GM12878 (cell line): ENCODE measurements at regions not wholly inside any gene's neighbourhood (a gene's known extent, or its start where the extent isn't known, plus 50 kb on each side); places are given as distances from the start of the nearest gene placed in this dataset.

Experiments used
- ATAC-seq: fragments of 200-7000 bp; cut with Tn5 transposase; 3 replicates; pipeline ENCODE4 v1.9.1; 2020; ENCODE audit warnings: mild to moderate bottlenecking, moderate library complexity
- BruUV-seq: library from RNA; stranded (reverse); fragments of 400-500 nt; replicated peaks from 2 replicates; lab custom pipeline; 2021; lab: Mats Ljungman, UMichigan
- CTCF ChIA-PET: fragments of 300-600 bp; sonication (Branson Sonifier 250); formaldehyde crosslinking; extraction: SDS; loops from one replicate; lab custom pipeline; 2021; ENCODE audit warnings: inconsistent platforms; lab: Yijun Ruan, JAX
- POLR2A ChIA-PET: fragments of 350-600 bp; formaldehyde crosslinking; extraction: SDS; loops from one replicate; lab custom pipeline; 2021; ENCODE audit warnings: inconsistent platforms; lab: Charles Lee
- RAD21 ChIA-PET: fragments of 300-600 bp; sonication (Branson Sonifier 250); formaldehyde crosslinking; loops from one replicate; lab custom pipeline; 2023; ENCODE audit warnings: antibody characterized with exemption; ENCODE audit not compliant: unreplicated experiment; lab: Charles Lee
- SMC1A ChIA-PET: fragments of 300-600 bp; sonication (Branson Sonifier 250); formaldehyde crosslinking; loops from one replicate; lab custom pipeline; 2023; ENCODE audit not compliant: unreplicated experiment, uncharacterized antibody; lab: Charles Lee
- DNase-seq: peaks from one replicate; pipeline ENCODE4 v3.0.0-alpha.2; 2011; ENCODE audit warnings: low read depth, low spot score
- FAIRE-seq: peaks from 3 replicates; lab custom pipeline; 2011; peaks lifted over from hg19 to GRCh38; lab: Jason Lieb, UNC
- H2AFZ ChIP-seq: 2 replicates; pipeline ENCODE4 v1.6.0; 2011; ENCODE audit warnings: low read depth, low read length, control low read depth; ENCODE audit not compliant: control insufficient read depth
- H3K27ac ChIP-seq: 2 replicates; pipeline ENCODE4 v1.5.1; 2011; ENCODE audit warnings: control low read depth; ENCODE audit not compliant: control insufficient read depth, insufficient read depth
- H3K27me3 ChIP-seq, 2 experiments: replicated peaks in 1 of 2; 2 replicates each; pipeline versions ENCODE4 v1.6.0 to v1.6.1; 2011; ENCODE audit warnings: low read length in 1 of 2; ENCODE audit not compliant: control insufficient read depth in 2 of 2, insufficient read depth in 2 of 2
- H3K36me3 ChIP-seq, 2 experiments: 2 replicates each; pipeline ENCODE4 v1.5.1; 2011; ENCODE audit warnings: low read length in 1 of 2; ENCODE audit not compliant: control insufficient read depth in 2 of 2, insufficient read depth in 2 of 2
- H3K4me1 ChIP-seq: 2 replicates; pipeline ENCODE4 v1.6.1; 2011; ENCODE audit warnings: mild to moderate bottlenecking, low read length, moderate library complexity, mixed read lengths; ENCODE audit not compliant: control insufficient read depth, insufficient read depth
- H3K4me2 ChIP-seq: 2 replicates; pipeline ENCODE4 v1.6.0; 2011; ENCODE audit warnings: control low read depth; ENCODE audit not compliant: control insufficient read depth, insufficient read depth
- H3K4me3 ChIP-seq: fragments of 200-600 bp; sonication (generic); 2 replicates; pipeline ENCODE4 v1.5.1; 2016
- H3K79me2 ChIP-seq: 2 replicates; pipeline ENCODE4 v1.6.0; 2011; ENCODE audit warnings: low read length; ENCODE audit not compliant: control insufficient read depth, insufficient read depth
- H3K9ac ChIP-seq: 2 replicates; pipeline ENCODE4 v1.8.0; 2011; ENCODE audit warnings: low read length, control low read depth, mixed read lengths; ENCODE audit not compliant: control insufficient read depth, insufficient read depth
- H3K9me3 ChIP-seq: replicated peaks from 3 replicates; pipeline ENCODE4 v1.5.1; 2011; ENCODE audit warnings: mild to moderate bottlenecking, low read length; ENCODE audit not compliant: control insufficient read depth, insufficient read depth
- H4K20me1 ChIP-seq: 2 replicates; pipeline ENCODE4 v1.6.0; 2011; ENCODE audit not compliant: control insufficient read depth, insufficient read depth
- BRCA1 ChIP-seq: IDR thresholded peaks from 2 replicates; pipeline ENCODE4 v1.6.1; 2011; ENCODE audit warnings: low read depth, low read length, improper control_type of control experiment
- CBX5 ChIP-seq: sonication (generic); IDR thresholded peaks from 2 replicates; pipeline ENCODE4 v1.6.1; 2016; ENCODE audit warnings: low read depth, moderate library complexity, mild to moderate bottlenecking, inconsistent platforms
- HCFC1 ChIP-seq: fragments of 150-350 bp; IDR thresholded peaks from 2 replicates; pipeline ENCODE4 v1.6.1; 2014; ENCODE audit warnings: low read length
- HDGF ChIP-seq: fragments of 450-650 bp; IDR thresholded peaks from 2 replicates; pipeline ENCODE4 v1.6.1; 2016; ENCODE audit warnings: antibody characterized with exemption
- NFYB ChIP-seq: IDR thresholded peaks from 2 replicates; pipeline ENCODE4 v1.6.1; 2011; ENCODE audit warnings: low read depth, mild to moderate bottlenecking, low read length, improper control_type of control experiment, moderate library complexity; ENCODE audit not compliant: insufficient read depth
- NR2F1 ChIP-seq: fragments of 450-650 bp; conservative IDR thresholded peaks from 2 replicates; pipeline ENCODE4 v1.6.1; 2017; ENCODE audit warnings: mild to moderate bottlenecking
- POLR2AphosphoS5 ChIP-seq: IDR thresholded peaks from 2 replicates; pipeline ENCODE4 v1.6.1; 2011; ENCODE audit warnings: mild to moderate bottlenecking, low read length, inconsistent platforms
- RB1 ChIP-seq: fragments of 450-650 bp; formaldehyde crosslinking; IDR thresholded peaks from 2 replicates; pipeline ENCODE4 v1.6.1; 2017; ENCODE audit warnings: mild to moderate bottlenecking, borderline replicate concordance
- SPI1 ChIP-seq: IDR thresholded peaks from 2 replicates; pipeline ENCODE4 v1.6.1; 2011; ENCODE audit warnings: low read depth, mild to moderate bottlenecking, low read length, moderate library complexity, borderline replicate concordance; ENCODE audit not compliant: insufficient read depth
- SUPT20H ChIP-seq: IDR thresholded peaks from 2 replicates; pipeline ENCODE4 v1.6.1; 2011; ENCODE audit warnings: low read depth, mild to moderate bottlenecking, low read length, moderate library complexity, borderline replicate concordance; ENCODE audit not compliant: control insufficient read depth
- ZNF207 ChIP-seq: fragments of 450-650 bp; IDR thresholded peaks from 2 replicates; pipeline ENCODE4 v1.6.1; 2014; ENCODE audit warnings: antibody characterized with exemption, mild to moderate bottlenecking, borderline replicate concordance
- WGBS: methylation state at CpG from one replicate; pipeline ENCODE4 v1.1.6; 2016; ENCODE audit warnings: low lambda C conversion rate; ENCODE audit not compliant: insufficient replicate concordance, insufficient coverage; ENCODE audit errors: missing lambda C conversion rate; 5-methylcytosine and 5-hydroxymethylcytosine counted together
- in situ Hi-C: fragments of 300-500 bp; cut with MboI; formaldehyde crosslinking; loops from 9 replicates; pipeline ENCODE4 v1.14.3; 2018; ENCODE audit warnings: mixed read lengths
- intact Hi-C: fragments of 100-400 bp; cut with micrococcal nuclease; formaldehyde crosslinking; loops from one replicate; pipeline ENCODE4 v1.14.2; 2022; ENCODE audit not compliant: unreplicated experiment
- TF ChIP-seq, protein P1 (sequence below): IDR thresholded peaks from 2 replicates; pipeline ENCODE4 v1.6.1; 2011; ENCODE audit warnings: borderline replicate concordance, low read depth, mild to moderate bottlenecking, moderate library complexity, mixed read lengths, low read length; ENCODE audit not compliant: insufficient read depth; ENCODE audit errors: extremely low read length

DNA sequence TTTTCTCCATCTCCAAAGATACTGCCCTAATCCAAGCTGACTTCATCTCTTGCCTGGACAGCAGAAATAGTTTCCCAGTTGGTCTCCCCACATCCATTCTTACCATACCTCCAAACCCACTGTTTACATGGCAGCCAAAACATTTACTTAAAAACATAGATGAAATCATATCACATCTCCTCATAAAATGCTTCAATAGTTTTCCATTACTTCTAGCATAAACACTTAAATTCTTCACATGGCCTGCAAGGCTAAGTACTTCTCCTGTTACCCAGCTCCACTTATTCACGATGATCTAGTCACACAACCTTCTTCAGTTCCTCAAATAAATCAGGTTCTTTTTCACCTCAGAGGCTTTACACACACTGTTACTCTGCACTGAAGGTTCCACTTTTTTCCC, 185.8 kb upstream of the ACVR2A start:
- RAD21 ChIA-PET = interaction anchor here (0.6 to 1.0 kb wide), 2 partner anchors 25 to 29 kb away, joined by 3 read pairs; no protein-coding TSS in a partner anchor
- no peak overlapping the region for H2AFZ ChIP-seq
- H3K4me2 ChIP-seq = no peak overlapping the region
- H3K9me3 ChIP-seq = no peaks in the 10 kb centered on the region; the same call in 2 of the 3 replicates
- H3K4me3 ChIP-seq = no peak overlapping the region
- CTCF ChIA-PET = no interaction called here
- FAIRE-seq = no peak
- peak; percentile 13; the same call in 2 of the 3 replicates for ATAC-seq
- 6% methylated on average over 1 of the region's 1 CpG for WGBS
- no peaks in the 10 kb centered on the region for H3K27me3 ChIP-seq
- BruUV-seq = no TSS peak
- SMC1A ChIA-PET = interaction anchor here (0.9 to 1.2 kb wide), 4 partner anchors 12 to 253 kb away, joined by 3 to 4 read pairs (median 3); no protein-coding TSS in a partner anchor
- intact Hi-C loops = no loop called here
- no peak overlapping the region for H3K9ac ChIP-seq
- peak; percentile 62; the same call in 1 of the 2 replicates for TF ChIP-seq SPI1
- no peak for TF ChIP-seq HCFC1
- H3K27ac ChIP-seq = no peak overlapping the region
- H3K4me1 ChIP-seq = no peaks in the 10 kb centered on the region; the same call in 1 of the 2 replicates
- no peak for DNase-seq
- H3K79me2 ChIP-seq = no peaks in the 10 kb centered on the region
- in situ Hi-C loops = no loop called here
- H3K36me3 ChIP-seq = no peaks in the 10 kb centered on the region
- POLR2A ChIA-PET = interaction anchor here (0.6 to 0.7 kb wide), 2 partner anchors 25 to 370 kb away, joined by 3 read pairs; no protein-coding TSS in a partner anchor
- no peaks in the 10 kb centered on the region for H4K20me1 ChIP-seq

DNA sequence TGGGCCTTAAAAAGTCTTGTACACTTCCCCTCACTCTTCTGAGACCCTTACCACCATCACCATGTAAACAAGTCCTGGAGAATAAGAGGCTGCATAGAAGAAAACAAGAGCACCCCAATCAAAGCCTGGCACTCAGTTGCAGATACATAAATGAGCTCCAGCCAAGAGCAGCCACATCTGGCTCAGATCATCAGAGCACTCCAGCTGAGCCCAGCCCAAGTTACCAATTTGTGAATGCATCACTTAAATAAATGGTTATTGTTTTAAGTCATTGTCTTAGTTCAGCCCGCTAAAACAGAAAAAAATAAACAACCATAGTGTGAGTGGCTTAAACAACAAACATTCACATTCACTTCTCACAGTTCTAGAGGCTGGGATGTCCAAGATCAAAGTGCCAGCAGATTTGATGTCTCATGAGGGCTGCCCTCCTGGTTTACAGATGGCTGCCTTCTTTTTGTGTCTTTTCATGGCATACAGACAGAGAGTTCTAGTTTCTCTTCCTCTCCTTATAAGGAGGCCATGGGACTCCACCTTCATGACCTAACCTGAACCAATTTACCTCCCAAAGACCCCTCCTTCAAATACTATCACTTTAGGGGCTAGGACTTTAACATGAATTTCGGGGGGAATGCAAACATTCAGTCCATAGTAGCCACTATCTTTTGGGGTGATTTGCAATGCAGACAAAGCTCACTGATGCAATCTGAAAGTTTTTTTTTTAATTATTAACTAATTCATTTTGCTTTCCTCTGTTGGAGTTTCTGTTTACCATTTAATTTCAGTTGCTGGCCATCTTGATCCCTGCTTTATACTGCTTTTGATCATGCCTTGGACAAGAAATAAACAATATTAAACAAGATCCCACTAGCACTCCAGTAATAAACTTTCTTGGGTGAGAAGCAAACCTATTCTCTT, 187.5 kb upstream of the ACVR2A start:
- Histone ChIP-seq H2AFZ (no peak overlapping the region), H3K9ac (no peak overlapping the region), H4K20me1 (no peaks in the 10 kb centered on the region), H3K79me2 (no peaks in the 10 kb centered on the region), H3K27ac (no peak overlapping the region), H3K9me3 (no peaks in the 10 kb centered on the region; the same call in 2 of the 3 replicates), H3K27me3 (no peaks in the 10 kb centered on the region), H3K36me3 (no peaks in the 10 kb centered on the region), H3K4me2 (no peak overlapping the region), H3K4me3 (no peak overlapping the region), H3K4me1 (no peaks in the 10 kb centered on the region; the same call in 1 of the 2 replicates)
- CTCF ChIA-PET = no interaction called here
- FAIRE-seq (no peak), ATAC-seq (peak; percentile 78), DNase-seq (no peak)
- 96% methylated on average over 2 of the region's 2 CpGs for WGBS
- in situ Hi-C loops = no loop called here
- POLR2A ChIA-PET = interaction anchor here (0.6 to 1.1 kb wide), 2 partner anchors 14 to 152 kb away, joined by 3 read pairs; no protein-coding TSS in a partner anchor
- SMC1A ChIA-PET = interaction anchor here (0.7 to 1.2 kb wide), 2 partner anchors 8 to 18 kb away, joined by 3 read pairs; no protein-coding TSS in a partner anchor
- TF ChIP-seq ZNF207 (no peak), SUPT20H (no peak), RB1 (no peak), POLR2AphosphoS5 (no peak), NR2F1 (no peak), CBX5 (no peak), NFYB (no peak), BRCA1 (no peak), HDGF (no peak)
- TF ChIP-seq, protein P1, sequence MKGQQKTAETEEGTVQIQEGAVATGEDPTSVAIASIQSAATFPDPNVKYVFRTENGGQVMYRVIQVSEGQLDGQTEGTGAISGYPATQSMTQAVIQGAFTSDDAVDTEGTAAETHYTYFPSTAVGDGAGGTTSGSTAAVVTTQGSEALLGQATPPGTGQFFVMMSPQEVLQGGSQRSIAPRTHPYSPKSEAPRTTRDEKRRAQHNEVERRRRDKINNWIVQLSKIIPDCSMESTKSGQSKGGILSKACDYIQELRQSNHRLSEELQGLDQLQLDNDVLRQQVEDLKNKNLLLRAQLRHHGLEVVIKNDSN = no peak
- no TSS peak for BruUV-seq
- intact Hi-C loops = no loop called here
- RAD21 ChIA-PET = no interaction called here
